A549 (cell line): ENCODE measurements at regions not wholly inside any gene's neighbourhood (a gene's known extent, or its start where the extent isn't known, plus 50 kb on each side); places are given as distances from the start of the nearest gene placed in this dataset.
"Not testable (repeated sequence)": the region's sequence is repeated elsewhere in the genome, so short reads cannot be mapped to it uniquely, and the experiment has no call there.

Source experiments
- ATAC-seq, 2 experiments: fragments of 200-7000 bp in 1 of 2; fragments of >200 bp in 1 of 2; cut with Nextera tagmentation in 1 of 2; cut with Tn5 transposase in 1 of 2; 3 replicates each; pipeline versions ENCODE4 v1.8.0 to v1.9.1; 2018 to 2020; ENCODE audit warnings: mild to moderate bottlenecking in 1 of 2, moderate library complexity in 1 of 2
- CTCF ChIA-PET: fragments of 300-600 bp; sonication (Branson Sonifier 250); formaldehyde crosslinking; extraction: SDS; loops from one replicate; lab custom pipeline; 2021; ENCODE audit warnings: antibody characterized with exemption, inconsistent platforms; lab: Yijun Ruan, JAX
- POLR2A ChIA-PET: fragments of 350-600 bp; formaldehyde crosslinking; extraction: SDS; loops from one replicate; lab custom pipeline; 2021; ENCODE audit warnings: antibody characterized with exemption, inconsistent platforms; lab: Yijun Ruan, JAX
- DNase-seq, 2 experiments: peaks; one replicate each; pipeline versions ENCODE4 v3.0.0 to v3.0.0-alpha.2; 2011 to 2016; ENCODE audit warnings: low read depth in 1 of 2, low spot score in 1 of 2
- FAIRE-seq: peaks from 2 replicates; lab custom pipeline; 2011; peaks lifted over from hg19 to GRCh38; lab: Jason Lieb, UNC
- H3K27ac ChIP-seq, 2 experiments: fragments of >200 bp; sonication (Bioruptor Twin); formaldehyde crosslinking; 3 replicates each; pipeline ENCODE4 v1.5.1; 2016 to 2017
- H3K4me1 ChIP-seq: fragments of >200 bp; sonication (Bioruptor Twin); formaldehyde crosslinking; 3 replicates; pipeline ENCODE4 v1.6.1; 2016
- H3K4me2 ChIP-seq: fragments of >200 bp; sonication (Bioruptor Twin); formaldehyde crosslinking; 3 replicates; pipeline ENCODE4 v1.6.1; 2016
- H3K4me3 ChIP-seq: fragments of >200 bp; sonication (Bioruptor Twin); formaldehyde crosslinking; 3 replicates; pipeline ENCODE4 v1.5.1; 2016
- H3K9me3 ChIP-seq: fragments of >200 bp; sonication (Bioruptor Twin); formaldehyde crosslinking; 3 replicates; pipeline ENCODE4 v1.6.1; 2016
- BHLHE40 ChIP-seq: IDR thresholded peaks from 2 replicates; pipeline ENCODE4 v1.6.1; 2012; ENCODE audit warnings: low read depth, low read length, inconsistent platforms
- EHMT2 ChIP-seq: fragments of 200-600 bp; sonication (generic); IDR thresholded peaks from 2 replicates; pipeline ENCODE4 v1.6.1; 2016; ENCODE audit warnings: antibody characterized with exemption, low read depth, mild to moderate bottlenecking, moderate library complexity
- EP300 ChIP-seq, 2 experiments: fragments of >200 bp; sonication (Bioruptor Twin); formaldehyde crosslinking; IDR thresholded peaks; 2 replicates in 1 of 2; 3 replicates in 1 of 2; pipeline ENCODE4 v1.6.1; 2016 to 2017
- FOSB ChIP-seq: fragments of 250-450 bp; sonication (Bioruptor Pico); IDR thresholded peaks from 2 replicates; pipeline ENCODE4 v1.5.0; 2020; ENCODE audit warnings: mild to moderate bottlenecking, moderate library complexity
- FOSL2 ChIP-seq, 2 experiments: fragments of 450-650 bp in 1 of 2; fragments of >200 bp in 1 of 2; sonication (Bioruptor Twin) in 1 of 2; formaldehyde crosslinking; IDR thresholded peaks; 2 replicates each; pipeline versions ENCODE4 v1.5.0 to v1.6.1; 2016 to 2020; ENCODE audit warnings: mild to moderate bottlenecking in 1 of 2, moderate library complexity in 1 of 2
- GATA3 ChIP-seq: IDR thresholded peaks from 2 replicates; pipeline ENCODE4 v1.6.1; 2012; ENCODE audit warnings: borderline replicate concordance
- JUNB ChIP-seq: fragments of >200 bp; sonication (Bioruptor Twin); formaldehyde crosslinking; IDR thresholded peaks from 2 replicates; pipeline ENCODE4 v1.6.1; 2016
- RAD21 ChIP-seq, 2 experiments: fragments of >200 bp in 1 of 2; sonication (Bioruptor Twin) in 1 of 2; formaldehyde crosslinking in 1 of 2; IDR thresholded peaks in 1 of 2; conservative IDR thresholded peaks in 1 of 2; 2 replicates in 1 of 2; 3 replicates in 1 of 2; pipeline ENCODE4 v1.6.1; 2012 to 2018; ENCODE audit warnings: inconsistent platforms in 1 of 2
- SMC3 ChIP-seq: fragments of >200 bp; sonication (Bioruptor Twin); formaldehyde crosslinking; IDR thresholded peaks from 3 replicates; pipeline ENCODE4 v1.6.1; 2018; ENCODE audit warnings: inconsistent platforms
- TFCP2L1 ChIP-seq: fragments of 250-450 bp; sonication (Bioruptor Pico); IDR thresholded peaks from 2 replicates; pipeline ENCODE4 v1.5.0; 2021; ENCODE audit warnings: mild to moderate bottlenecking
- WGBS: methylation state at CpG from one replicate; pipeline ENCODE4 v1.1.6; 2017; ENCODE audit errors: missing lambda C conversion rate; 5-methylcytosine and 5-hydroxymethylcytosine counted together
- TF ChIP-seq, protein P1 (sequence below): IDR thresholded peaks from 2 replicates; pipeline ENCODE4 v1.6.1; 2012
- TF ChIP-seq, protein P2 (sequence below): fragments of >200 bp; sonication (Bioruptor Twin); formaldehyde crosslinking; IDR thresholded peaks from 3 replicates; pipeline ENCODE4 v1.5.1; 2016
- TF ChIP-seq, protein P3 (sequence below): fragments of >200 bp; sonication (Bioruptor Twin); formaldehyde crosslinking; IDR thresholded peaks from 3 replicates; pipeline ENCODE4 v1.6.1; 2016
- TF ChIP-seq, protein P4 (sequence below): fragments of 200-600 bp; sonication (generic); IDR thresholded peaks from 2 replicates; pipeline ENCODE4 v1.6.1; 2016; ENCODE audit warnings: antibody characterized with exemption, mild to moderate bottlenecking, moderate library complexity

DNA sequence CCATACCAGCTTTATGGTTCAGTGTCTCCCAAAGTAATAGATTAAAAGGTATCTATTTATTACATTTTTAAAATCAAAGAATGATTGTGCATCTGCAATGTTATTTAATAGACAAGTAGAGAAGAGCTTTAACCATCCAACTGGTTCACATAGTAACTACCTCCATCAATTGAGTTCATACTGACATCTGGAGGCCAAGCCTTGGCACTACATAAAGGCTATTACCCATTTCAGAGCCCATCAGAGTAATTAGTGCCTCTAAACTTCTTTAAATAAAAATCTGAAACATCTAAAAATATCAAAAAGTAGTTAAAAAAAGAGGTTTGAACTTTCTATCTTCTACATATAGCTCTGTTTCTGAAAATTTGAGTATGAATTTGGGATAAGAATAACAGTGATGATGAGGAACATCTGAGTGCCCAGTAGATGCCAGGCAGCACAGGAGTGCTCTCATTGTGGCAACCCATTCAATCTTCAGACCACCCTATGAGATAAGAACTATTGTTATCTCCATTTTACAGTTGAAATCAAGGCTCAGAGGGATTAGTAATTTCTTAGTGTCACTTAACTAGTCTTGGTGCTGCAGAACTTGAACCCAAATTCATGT, 132.9 kb upstream of the DAAM1 start:
- Histone ChIP-seq H3K4me3 (no peak overlapping the region), H3K27ac (no peak overlapping the region), H3K9me3 (0 out of 3 replicates have a peak, but pooled peaks cover 4% of the 10 kb centered on the region), H3K4me1 (no peaks in the 10 kb centered on the region), H3K4me2 (no peak overlapping the region)
- ChIA-PET POLR2A (interaction anchor here (0.9 kb wide), 1 partner anchor 419 kb away, joined by 3 read pairs; no protein-coding TSS in a partner anchor), CTCF (interaction anchor here (0.6 to 1.6 kb wide), 25 partner anchors 9 to 581 kb away, joined by 3 to 12 read pairs (median 4); no protein-coding TSS in a partner anchor)
- TF ChIP-seq, protein P1, sequence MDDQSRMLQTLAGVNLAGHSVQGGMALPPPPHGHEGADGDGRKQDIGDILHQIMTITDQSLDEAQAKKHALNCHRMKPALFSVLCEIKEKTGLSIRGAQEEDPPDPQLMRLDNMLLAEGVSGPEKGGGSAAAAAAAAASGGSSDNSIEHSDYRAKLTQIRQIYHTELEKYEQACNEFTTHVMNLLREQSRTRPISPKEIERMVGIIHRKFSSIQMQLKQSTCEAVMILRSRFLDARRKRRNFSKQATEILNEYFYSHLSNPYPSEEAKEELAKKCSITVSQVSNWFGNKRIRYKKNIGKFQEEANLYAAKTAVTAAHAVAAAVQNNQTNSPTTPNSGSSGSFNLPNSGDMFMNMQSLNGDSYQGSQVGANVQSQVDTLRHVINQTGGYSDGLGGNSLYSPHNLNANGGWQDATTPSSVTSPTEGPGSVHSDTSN, result no peak
- peak; percentile 69 for TF ChIP-seq SMC3
- no peak for TF ChIP-seq EP300 (IDR thresholded peaks at IDR 0.05)
- TF ChIP-seq TFCP2L1 (CRISPR knock-in tag), result no peak
- TF ChIP-seq RAD21 (conservative IDR thresholded peaks at IDR 0.05 in 1 of 2, IDR thresholded peaks at IDR 0.05 in 1 of 2), result peak; percentile 66 to 70
- no peak for TF ChIP-seq EHMT2
- TF ChIP-seq, protein P2, sequence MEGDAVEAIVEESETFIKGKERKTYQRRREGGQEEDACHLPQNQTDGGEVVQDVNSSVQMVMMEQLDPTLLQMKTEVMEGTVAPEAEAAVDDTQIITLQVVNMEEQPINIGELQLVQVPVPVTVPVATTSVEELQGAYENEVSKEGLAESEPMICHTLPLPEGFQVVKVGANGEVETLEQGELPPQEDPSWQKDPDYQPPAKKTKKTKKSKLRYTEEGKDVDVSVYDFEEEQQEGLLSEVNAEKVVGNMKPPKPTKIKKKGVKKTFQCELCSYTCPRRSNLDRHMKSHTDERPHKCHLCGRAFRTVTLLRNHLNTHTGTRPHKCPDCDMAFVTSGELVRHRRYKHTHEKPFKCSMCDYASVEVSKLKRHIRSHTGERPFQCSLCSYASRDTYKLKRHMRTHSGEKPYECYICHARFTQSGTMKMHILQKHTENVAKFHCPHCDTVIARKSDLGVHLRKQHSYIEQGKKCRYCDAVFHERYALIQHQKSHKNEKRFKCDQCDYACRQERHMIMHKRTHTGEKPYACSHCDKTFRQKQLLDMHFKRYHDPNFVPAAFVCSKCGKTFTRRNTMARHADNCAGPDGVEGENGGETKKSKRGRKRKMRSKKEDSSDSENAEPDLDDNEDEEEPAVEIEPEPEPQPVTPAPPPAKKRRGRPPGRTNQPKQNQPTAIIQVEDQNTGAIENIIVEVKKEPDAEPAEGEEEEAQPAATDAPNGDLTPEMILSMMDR, result peak; percentile 63
- TF ChIP-seq, protein P3, sequence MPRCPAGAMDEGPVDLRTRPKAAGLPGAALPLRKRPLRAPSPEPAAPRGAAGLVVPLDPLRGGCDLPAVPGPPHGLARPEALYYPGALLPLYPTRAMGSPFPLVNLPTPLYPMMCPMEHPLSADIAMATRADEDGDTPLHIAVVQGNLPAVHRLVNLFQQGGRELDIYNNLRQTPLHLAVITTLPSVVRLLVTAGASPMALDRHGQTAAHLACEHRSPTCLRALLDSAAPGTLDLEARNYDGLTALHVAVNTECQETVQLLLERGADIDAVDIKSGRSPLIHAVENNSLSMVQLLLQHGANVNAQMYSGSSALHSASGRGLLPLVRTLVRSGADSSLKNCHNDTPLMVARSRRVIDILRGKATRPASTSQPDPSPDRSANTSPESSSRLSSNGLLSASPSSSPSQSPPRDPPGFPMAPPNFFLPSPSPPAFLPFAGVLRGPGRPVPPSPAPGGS, result no peak
- peak; percentile 43 for FAIRE-seq
- peak; percentile 21 to 28 for DNase-seq
- peak; percentile 59 to 80; a peak in 4 of 6 replicates for ATAC-seq

DNA sequence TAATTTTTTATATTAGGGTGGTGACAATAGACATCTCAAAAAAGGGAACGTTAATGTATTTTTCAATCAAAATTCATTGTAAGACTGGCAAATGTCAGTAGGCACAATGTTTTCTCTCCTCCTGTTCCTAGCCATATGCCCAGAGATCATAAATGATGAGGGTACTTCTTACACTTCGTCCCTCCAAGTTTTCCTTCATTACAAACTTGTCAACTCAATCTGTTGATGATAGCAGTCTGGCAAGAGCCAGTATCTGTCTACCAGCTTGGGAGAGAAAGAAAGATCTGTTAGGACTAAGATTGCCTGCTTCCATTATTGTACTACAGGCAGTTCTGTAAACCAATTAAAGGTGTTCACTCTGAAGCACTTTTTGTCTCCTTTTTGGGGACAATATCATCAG, 130.9 kb upstream of the DAAM1 start:
- DNase-seq (no peak), FAIRE-seq (no peak), ATAC-seq (no peak)
- Histone ChIP-seq H3K9me3 (0 out of 3 replicates have a peak, but pooled peaks cover 4% of the 10 kb centered on the region), H3K4me1 (no peaks in the 10 kb centered on the region), H3K4me2 (no peak overlapping the region), H3K27ac (no peak overlapping the region), H3K4me3 (no peak overlapping the region)
- TF ChIP-seq FOSB, result no peak
- no peak for TF ChIP-seq GATA3
- WGBS, result 34% methylated on average over 2 of the region's 2 CpGs
- POLR2A ChIA-PET, result no interaction called here
- CTCF ChIA-PET, result interaction anchor here (1.3 kb wide), 1 partner anchor 556 kb away, joined by 5 read pairs; no protein-coding TSS in a partner anchor

DNA sequence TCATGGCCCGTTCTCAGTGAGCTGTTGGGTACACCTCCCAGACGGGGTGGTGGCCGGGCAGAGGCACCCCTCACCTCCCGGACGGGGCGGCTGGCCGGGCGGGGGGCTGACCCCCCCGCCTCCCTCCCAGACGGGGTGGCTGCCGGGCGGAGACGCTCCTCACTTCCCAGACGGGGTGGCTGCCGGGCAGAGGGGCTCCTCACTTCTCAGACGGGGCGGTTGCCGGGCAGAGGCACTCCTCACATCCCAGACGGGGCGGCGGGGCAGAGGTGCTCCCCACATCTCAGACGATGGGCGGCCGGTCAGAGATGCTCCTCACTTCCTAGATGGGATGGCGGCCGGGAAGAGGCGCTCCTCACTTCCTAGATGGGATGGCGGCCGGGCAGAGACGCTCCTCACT, 129.7 kb upstream of the DAAM1 start:
- H3K27ac ChIP-seq, ATAC-seq, FAIRE-seq, POLR2A ChIA-PET, CTCF ChIA-PET, DNase-seq, H3K4me2 ChIP-seq, H3K4me1 ChIP-seq, H3K4me3 ChIP-seq: not testable (repeated sequence)
- H3K9me3 ChIP-seq, result peaks cover 14% of the 10 kb centered on the region; the same call in 1 of the 3 replicates
- 63% methylated on average over 1 of the region's 30 CpGs for WGBS

DNA sequence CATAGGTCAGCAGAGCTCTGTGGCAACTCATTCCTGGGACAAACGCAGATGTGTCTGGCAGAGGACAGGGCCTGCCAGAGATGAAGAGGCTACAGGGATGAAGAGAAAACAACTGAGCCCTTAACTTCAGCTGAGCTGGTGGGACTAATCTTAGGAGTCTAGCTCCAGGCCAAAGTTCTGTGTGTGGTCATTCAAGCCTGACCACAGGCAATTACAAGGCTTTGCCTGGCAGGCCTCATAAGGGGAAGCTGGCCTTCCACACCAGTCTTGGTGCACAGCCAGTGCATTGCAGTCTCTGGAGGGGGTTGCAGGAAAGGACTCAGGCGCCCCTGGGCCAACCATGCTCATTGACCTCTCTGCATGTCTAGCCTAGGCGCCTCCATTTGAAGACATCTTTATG, 127.6 kb upstream of the DAAM1 start:
- TF ChIP-seq JUNB (no peak), EP300 (IDR thresholded peaks at IDR 0.05) (no peak), FOSL2 (IDR thresholded peaks at IDR 0.05) (no peak), FOSL2 (CRISPR knock-in tag; IDR thresholded peaks at IDR 0.05) (no peak), BHLHE40 (no peak)
- TF ChIP-seq, protein P4, sequence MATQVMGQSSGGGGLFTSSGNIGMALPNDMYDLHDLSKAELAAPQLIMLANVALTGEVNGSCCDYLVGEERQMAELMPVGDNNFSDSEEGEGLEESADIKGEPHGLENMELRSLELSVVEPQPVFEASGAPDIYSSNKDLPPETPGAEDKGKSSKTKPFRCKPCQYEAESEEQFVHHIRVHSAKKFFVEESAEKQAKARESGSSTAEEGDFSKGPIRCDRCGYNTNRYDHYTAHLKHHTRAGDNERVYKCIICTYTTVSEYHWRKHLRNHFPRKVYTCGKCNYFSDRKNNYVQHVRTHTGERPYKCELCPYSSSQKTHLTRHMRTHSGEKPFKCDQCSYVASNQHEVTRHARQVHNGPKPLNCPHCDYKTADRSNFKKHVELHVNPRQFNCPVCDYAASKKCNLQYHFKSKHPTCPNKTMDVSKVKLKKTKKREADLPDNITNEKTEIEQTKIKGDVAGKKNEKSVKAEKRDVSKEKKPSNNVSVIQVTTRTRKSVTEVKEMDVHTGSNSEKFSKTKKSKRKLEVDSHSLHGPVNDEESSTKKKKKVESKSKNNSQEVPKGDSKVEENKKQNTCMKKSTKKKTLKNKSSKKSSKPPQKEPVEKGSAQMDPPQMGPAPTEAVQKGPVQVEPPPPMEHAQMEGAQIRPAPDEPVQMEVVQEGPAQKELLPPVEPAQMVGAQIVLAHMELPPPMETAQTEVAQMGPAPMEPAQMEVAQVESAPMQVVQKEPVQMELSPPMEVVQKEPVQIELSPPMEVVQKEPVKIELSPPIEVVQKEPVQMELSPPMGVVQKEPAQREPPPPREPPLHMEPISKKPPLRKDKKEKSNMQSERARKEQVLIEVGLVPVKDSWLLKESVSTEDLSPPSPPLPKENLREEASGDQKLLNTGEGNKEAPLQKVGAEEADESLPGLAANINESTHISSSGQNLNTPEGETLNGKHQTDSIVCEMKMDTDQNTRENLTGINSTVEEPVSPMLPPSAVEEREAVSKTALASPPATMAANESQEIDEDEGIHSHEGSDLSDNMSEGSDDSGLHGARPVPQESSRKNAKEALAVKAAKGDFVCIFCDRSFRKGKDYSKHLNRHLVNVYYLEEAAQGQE, result no peak
- TF ChIP-seq, all 56 proteins: peak for 0
- Histone ChIP-seq H3K4me3 (no peak overlapping the region), H3K4me2 (no peak overlapping the region), H3K9me3 (peaks cover 18% of the 10 kb centered on the region; the same call in 1 of the 3 replicates), H3K27ac (no peak overlapping the region), H3K4me1 (no peaks in the 10 kb centered on the region)
- ATAC-seq, result no peak
- CTCF ChIA-PET, result interaction anchor here (0.7 kb wide), 1 partner anchor 560 kb away, joined by 3 read pairs; no protein-coding TSS in a partner anchor
- 20% methylated on average over 2 of the region's 3 CpGs for WGBS
- no peak for DNase-seq
- POLR2A ChIA-PET, result no interaction called here
- no peak for FAIRE-seq
